ENCODE measurements at regions not wholly inside any gene's neighbourhood (a gene's known extent, or its start where the extent isn't known, plus 50 kb on each side); places are given as distances from the start of the nearest gene placed in this dataset.
"Not testable (repeated sequence)": the region's sequence is repeated elsewhere in the genome, so short reads cannot be mapped to it uniquely, and the experiment has no call there.

DNA sequence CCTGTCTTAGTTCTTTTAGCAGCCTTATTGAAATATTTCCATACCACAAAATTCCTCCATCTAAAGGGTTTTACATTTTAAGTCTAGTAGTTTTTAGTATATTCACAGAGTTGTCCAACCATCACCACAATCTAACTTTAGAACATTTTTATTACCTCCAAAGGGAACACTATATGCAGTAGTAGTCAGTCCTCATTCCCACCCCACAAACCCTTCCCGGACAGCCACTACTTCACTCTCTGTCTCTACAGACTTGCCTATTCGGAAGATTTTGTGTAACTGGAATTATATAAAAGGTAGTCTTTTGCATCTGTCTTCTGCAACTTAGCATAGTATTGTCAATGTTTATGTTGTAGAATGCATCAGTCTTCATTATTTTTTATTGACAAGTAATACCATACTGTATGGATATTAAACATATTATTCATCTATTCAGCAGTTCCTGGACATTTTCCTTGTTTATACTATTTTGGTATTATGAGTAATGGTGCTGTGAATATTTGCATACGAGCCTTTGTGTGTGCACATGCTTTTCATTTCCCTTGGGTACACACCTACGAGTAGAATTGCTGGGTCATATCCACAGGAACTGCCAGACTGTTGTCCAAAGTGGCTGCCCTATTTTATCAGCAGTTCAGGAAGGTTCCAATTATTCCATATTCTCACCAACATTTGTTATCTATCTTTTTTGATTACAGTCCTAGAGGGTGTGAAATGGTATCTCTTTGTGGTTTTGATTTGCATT, 60.9 kb upstream of the LANCL2 start:
- peak; percentile 15 for DNase-seq

DNA sequence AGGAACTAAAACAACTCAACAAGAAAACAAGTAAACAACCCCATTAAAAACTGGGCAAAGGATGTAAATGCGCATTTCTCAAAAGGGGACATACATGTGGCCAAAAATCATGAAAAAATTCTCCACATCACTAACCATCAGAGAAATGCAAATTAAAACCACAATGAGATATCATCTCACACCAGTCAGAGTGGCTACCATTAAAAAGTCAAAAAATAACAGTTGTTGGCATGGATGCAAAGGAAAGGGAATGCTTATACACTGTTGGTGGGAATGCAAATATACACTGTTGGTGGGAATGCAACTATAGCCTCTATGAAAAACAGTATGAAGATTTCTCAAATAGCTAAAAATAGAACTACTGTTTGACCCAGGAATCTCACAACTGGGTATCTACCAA, 60.0 kb upstream of the LANCL2 start:
- no peak for DNase-seq

DNA sequence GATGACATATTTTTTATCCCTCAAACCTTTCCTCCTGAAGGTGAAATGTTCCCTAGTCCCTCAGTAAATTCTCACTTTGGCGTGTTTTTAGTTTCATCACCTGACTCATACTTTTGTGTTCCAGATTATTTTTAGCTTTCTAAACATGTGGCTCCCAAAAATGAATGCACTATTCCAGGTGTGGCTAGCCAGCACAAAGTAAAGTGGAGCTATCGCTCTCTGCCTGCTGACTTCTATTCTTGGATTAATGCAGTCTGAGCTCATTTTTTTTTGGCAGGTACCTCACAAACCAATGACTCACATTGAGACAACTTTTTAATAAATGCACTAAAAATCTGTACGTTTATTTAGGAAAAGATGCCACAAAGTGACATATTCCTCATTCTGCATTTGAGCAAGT, 58.8 kb upstream of the LANCL2 start:
- no peak for DNase-seq

DNA sequence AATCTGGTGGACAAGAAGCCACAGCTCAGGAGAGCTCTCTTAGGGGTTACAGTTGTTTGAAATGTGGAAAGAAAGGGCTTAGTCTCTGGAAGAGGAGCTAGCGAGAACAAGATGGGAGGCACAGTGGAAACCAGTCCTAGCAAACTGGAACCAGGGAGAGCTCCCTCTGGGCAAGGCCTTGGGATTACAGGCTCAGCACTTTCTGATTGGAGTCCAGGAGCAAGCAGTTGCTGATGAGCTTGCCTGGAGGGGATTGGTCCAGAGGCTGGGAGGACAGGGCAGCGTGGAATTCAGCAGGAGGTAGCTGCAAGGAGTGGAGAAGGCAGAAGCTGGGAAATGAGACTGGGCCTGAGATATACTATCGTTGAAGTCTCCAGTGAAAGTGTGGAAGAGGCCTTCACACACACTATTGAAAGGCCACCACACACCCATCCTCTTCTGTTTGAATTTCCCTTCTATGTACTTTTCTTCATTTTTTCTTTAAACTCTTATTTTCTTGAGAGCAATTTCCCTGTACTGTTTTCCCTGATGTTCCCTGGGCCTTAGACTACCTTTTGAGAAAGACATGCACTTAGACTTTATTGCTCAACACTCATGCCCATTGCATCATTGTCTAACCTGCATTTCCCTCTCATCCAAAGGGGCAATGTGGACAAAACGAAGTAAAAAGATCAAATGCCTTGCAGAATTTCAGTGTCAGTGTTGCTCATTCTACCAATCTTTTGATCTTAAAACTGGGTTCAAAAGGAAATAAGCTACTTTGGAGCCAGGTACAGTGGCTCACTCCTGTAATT, 57.8 kb upstream of the LANCL2 start:
- no peak for DNase-seq

DNA sequence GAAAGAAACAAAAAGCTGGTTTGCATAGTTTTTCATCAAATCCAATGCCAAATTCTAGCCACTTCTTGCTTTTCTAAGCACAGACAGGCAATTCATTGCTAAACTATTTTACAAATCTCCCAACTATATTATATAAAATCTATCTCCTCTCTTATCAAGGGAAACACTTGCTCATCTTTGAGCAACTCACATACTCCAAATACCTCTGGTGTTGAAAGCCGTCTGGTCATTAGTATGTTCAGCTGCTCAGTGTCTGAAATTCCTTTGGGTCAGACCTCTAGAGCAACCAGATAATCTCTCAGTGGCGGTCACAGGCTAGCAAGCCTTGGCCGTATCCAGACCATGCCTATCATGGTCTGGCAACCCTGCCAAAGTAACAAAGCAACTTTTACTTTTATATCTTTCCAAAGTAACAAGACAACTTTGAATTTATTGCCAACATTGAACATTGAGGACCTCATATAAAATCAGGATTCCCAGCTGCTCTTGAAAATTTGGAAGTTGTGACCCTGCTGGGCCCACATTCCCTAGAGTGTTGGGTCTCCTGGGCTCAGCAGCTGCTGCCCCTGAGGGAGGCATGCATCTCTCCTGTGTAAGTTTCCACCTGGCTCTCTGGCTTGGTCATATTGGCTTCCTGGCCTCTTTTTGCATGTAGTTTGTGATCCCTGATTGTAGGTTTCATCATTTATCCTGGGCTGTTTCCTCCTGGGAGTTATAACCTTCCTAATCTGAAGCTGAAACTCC, 56.8 kb upstream of the LANCL2 start:
- DNase-seq, result no peak

DNA sequence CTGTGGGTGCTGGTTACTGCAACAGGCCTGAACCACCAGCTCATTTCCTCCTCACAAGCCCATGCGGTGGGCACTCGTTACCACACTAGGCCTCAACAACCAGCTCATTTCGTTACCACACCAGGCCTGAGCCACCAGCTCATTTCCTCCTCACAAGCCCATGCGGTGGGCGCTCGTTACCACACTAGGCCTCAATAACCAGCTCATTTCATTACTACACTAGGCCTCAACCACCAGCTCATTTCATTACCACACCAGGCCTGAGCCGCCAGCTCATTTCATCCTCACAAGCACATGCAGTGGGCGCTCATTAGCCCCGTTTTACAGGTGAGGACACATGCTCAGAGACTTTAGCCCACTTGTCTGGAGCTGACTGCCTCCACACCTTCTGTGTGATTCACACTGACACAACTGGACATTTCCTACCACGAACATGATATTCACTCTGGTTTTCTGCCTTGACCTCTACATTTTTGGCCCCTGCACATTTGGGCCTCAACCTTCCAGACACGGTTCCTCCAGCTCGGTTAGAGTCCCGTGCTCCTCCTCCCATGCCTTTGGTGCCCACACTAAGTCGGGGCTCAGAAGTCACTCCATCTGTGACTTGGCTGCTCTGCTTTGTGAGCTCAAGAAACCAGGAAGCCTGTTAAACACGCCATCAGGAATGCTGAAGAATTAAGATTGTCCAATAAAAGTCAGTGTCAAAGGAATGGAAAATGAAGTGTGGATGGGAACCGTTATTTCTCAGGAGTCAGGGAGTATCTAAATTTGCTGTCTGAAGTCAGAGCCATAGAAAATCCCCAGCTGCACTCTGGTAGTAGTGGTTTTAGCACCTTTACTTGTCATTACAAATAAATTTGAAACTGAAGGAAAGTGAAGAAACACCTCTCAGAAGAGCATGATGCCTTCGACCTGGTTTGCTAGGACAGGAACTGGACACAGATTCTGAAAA, 55.8 kb upstream of the LANCL2 start:
- DNase-seq, result no peak

DNA sequence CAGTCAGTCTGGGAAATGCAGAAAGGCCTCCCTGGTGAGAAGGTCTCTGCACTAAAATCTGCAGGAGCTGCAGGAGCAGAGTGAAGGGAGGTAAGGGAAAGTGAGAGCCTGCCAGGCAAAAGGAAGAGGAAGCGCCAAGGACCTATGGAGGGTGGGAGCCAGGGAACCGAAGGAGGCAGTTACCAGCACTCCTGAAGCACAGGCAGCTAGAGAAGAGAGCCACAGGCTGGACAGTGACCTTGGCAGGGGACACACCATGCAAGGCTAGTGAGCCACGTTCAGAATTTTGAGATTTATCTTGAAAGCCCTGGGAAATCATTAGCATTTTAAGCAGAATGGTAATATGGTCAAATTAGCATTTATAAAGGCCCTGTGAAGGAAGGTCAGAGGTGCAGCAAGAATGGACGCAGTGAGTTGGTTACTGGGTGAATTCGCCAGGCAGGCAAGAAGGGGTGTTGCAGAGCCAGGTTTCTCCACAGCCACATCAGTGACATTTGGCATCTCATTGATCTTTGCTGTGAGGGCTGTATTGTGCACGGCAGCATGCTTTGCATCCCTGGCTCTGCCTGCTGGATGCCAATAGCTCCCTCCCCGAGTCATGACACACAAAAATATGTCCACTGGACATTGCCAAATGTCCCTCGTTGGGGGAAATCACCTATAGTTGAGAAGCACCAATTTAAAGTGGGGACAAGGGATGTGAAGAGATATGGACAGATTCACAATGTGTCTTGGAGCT, 54.7 kb upstream of the LANCL2 start:
- DNase-seq, result no peak

DNA sequence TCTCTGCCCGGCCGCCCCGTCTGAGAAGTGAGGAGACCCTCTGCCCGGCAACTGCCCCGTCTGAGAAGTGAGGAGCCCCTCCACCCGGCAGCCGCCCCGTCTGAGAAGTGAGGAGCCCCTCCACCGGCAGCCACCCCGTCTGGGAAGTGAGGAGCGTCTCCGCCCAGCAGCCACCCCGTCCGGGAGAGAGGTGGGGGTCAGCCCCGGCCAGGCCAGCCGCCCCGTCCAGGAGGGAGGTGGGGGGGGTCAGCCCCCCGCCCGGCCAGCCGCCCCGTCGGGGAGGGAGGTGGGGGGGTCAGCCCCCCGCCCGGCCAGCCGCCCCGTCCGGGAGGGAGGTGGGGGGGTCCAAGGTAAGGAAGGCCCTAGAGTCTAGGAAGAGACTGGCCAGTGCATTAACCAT, 53.2 kb upstream of the LANCL2 start:
- not testable (repeated sequence) for DNase-seq

DNA sequence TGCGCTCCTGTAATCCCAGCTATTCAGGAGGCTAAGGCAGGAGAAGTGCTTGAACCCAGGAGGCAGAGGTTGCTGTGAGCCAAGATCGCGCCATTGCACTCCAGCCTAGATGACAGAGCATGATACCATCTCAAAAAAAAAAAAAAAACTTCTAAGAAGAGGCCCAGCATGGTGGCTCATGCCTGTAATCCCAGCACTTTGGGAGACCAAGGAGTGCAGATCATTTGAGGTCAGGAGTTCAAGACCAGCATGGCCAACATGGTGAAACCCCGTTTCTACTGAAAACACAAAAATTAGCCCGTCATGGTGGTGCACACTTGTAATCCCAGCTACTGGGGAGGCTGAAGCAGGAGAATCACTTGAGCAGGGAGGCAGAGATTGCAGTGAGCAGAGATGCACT, 51.5 kb upstream of the LANCL2 start:
- DNase-seq, result not testable (repeated sequence)

DNA sequence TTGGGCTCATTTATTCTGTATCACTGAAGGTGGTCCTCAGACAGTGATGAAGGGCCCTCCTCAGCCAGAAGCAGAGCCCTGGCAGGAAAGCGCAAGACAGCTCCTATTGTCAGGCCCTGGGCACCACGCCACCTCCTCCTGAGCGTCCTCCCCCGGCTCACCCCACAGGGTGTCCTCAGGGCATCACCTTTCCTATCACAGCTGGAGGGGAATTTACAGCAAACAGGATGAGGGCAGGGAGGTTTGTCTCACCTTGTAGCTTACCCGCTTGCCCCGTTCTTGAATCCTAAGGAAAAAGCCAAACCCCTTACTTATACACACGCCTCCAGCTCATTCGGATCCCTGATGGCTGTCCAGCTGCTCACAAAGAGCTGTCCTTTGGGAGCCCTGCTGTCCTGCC, 50.2 kb upstream of the LANCL2 start:
- DNase-seq, result no peak

All from NCI-H2171 (cell line).